ENCODE measurements at regions not wholly inside any gene's neighbourhood (a gene's known extent, or its start where the extent isn't known, plus 50 kb on each side); places are given as distances from the start of the nearest gene placed in this dataset.

- TF ChIP-seq EZH2 (IDR thresholded peaks at IDR 0.05) (no peak), MAX (IDR thresholded peaks at IDR 0.05) (no peak), CTCF (IDR thresholded peaks at IDR 0.05 in 2 of 3, conservative IDR thresholded peaks at IDR 0.05 in 1 of 3; ENCODE audit: borderline replicate concordance in 1 of 3, insufficient read depth in 1 of 3, low read depth in 2 of 3, low read length in 2 of 3) (no peak), SIN3A (IDR thresholded peaks at IDR 0.05; ENCODE audit: low read depth) (no peak), REST (IDR thresholded peaks at IDR 0.05; ENCODE audit: low read depth) (no peak), ZBTB33 (IDR thresholded peaks at IDR 0.05; ENCODE audit: extremely low read depth, insufficient replicate concordance, low read length) (no peak), EZH2phosphoT487 (IDR thresholded peaks at IDR 0.05; ENCODE audit: borderline replicate concordance) (no peak), POLR2AphosphoS5 (IDR thresholded peaks at IDR 0.05; ENCODE audit: low read depth, low read length) (no peak), POLR2A (IDR thresholded peaks at IDR 0.05; ENCODE audit: borderline replicate concordance, extremely low read depth, insufficient read depth, insufficient read length) (no peak), JUND (IDR thresholded peaks at IDR 0.05) (no peak), ZNF274 (IDR thresholded peaks at IDR 0.05; ENCODE audit: low read depth, low read length) (no peak)
These were observed 226.3 kb upstream of the SOX11 start for GRCh38 chr2:5465859-5466258.
